IPS DF 4.7 (cell line): ENCODE measurements at regions not wholly inside any gene's neighbourhood (a gene's known extent, or its start where the extent isn't known, plus 50 kb on each side); places are given as distances from the start of the nearest gene placed in this dataset.

ENCODE experiments used
- DNase-seq: peaks from one replicate; pipeline ENCODE4 v3.0.0-alpha.2; 2013; ENCODE audit warnings: low spot score; ENCODE audit errors: extremely low read depth

DNA sequence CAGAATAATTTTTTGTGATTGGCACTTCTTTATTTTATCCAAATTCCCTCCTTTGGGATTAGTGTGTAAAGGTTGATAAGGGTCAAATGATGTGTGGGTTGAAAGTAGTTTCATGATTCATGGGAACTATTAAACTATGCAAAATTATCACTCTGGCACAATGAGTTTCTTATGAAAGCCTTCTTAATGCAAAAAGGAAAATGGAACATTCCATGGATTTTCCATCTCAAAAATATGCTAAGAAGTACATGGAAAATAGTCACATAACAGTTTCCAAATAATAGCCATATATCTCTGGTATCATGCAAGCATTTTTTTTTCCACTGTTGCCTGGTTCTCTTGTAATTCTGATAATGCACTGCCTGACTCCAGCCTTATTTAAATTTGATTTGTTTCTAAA, 639.7 kb downstream of the NR4A2 start:
- no peak for DNase-seq

DNA sequence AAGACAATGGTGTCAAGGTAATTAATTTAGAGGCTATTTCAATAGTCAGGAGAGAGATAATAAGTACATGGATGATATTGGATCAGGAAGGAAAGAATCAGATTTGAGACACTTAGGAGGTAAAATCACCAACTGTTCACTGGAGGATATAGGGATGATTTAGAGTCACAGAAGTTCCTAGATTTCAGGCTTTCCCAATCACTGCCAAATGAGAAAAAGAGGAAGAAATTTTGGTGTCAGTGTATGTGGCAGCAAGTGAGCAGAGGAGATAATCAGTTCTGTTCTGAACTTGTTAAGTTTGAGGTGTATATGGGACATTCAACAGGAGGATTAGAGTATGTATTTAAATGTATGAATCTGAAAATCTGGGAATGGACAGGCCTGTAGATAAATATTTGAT, 640.4 kb downstream of the NR4A2 start:
- DNase-seq = no peak

DNA sequence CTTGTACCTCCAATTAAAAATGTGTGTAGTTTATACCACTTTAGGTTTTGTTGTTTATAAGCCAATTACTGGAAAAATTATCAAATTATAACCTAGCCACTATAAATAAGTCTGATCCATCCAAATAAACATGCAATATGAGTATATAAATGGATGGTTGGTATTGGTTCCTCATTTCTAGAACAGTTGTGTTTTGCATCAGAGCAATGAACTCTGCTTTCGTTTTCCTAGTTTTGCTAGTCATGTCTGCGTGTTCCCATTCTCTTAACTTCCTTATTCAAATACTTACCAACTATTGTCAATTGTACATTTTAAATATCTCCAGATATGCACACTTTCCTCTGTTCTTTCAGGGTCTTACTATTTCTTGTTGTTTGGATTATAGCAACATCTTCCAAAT, 641.7 kb downstream of the NR4A2 start:
- DNase-seq = no peak

DNA sequence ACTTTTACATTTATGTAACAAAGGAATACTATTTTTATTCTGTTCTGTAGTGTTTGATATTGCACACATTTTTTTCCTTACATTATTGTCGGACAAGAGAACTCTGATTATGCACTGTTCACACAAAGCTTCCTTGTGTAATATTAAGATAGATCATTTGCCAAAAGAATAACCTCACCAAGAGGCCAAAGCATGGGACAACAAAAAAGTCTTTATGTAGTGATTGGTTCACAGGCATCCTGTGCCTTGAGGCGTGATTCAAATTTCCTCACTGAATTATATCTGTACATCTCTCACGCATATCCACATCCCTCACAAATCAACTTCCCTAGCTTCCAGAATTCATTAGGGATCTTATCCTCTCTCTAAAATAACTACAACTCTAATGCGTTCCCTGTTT, 642.7 kb downstream of the NR4A2 start:
- DNase-seq = no peak

DNA sequence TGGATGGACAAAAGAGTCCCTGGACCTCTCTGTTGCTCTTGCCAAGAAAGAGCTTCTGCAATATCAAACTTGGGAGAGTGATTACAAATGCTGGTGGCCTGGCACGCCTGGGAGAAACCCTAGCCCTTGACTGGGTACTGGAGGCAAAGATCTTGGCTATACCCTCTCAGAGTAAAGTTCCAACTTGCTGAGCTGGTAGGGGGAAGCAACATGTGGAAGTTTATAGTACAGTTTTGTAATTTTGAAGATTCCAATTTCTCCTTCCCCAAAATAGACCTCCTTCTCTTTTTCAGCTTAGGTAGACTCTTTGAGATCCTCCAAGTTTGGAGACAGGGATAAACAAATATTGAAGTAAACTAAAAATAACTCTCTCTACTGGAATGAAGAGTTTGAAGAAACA, 645.3 kb downstream of the NR4A2 start:
- no peak for DNase-seq

DNA sequence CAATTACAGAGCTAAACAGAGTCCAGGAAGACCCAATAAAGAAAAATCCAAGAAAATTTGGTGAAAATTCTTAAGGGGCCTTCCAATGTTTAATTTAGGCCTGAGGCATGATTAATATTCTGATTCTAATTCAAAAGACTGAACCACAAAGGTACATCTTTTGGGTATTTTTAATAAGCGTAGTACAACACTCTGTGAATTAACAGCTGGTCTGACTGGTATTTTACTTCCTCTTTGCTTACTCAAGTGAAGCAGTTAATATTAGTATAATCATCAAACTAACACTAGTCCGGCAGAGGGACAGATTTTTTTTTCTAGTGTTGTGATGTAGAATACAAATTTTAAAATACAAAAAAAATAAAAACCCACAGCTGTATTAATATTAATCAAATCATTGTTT, 652.9 kb downstream of the NR4A2 start:
- no peak for DNase-seq

DNA sequence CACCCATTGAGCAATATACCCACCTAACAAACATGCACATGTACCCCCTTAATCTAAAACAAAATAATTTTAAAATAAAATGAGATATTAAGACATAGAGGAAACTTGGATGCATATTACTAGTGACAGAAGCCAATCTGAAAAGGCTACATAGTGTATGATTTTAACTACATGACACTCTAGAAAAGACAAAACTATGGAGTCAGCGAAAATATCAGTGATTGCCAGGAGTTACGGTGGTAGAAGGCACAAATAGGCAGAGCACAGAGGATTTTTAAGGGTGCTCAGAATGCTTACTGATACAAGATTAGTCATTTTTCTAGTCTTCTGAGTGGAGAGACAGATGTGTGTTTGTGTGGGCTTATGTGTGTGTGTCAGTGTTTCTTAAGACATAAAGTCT, 656.6 kb downstream of the NR4A2 start:
- no peak for DNase-seq

DNA sequence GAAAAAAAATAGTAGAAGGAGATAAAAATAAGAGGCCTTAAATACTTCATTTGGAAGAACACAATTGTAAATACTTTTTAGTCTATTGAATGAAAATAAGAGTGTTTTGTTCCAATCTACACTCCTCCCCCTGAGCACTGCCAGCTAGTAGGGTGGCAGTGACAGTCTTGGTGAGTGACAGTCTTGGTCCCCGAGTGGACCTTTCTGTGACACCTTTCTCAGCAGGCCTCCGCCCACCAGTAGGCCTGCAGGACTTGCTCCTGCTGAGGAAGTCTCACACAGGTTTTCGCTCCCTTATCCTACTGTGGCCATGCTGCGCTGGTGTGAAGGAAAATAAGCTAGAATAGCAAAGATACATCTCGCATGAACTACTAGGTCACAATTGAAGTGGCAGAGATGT, 666.8 kb downstream of the NR4A2 start:
- DNase-seq = no peak

DNA sequence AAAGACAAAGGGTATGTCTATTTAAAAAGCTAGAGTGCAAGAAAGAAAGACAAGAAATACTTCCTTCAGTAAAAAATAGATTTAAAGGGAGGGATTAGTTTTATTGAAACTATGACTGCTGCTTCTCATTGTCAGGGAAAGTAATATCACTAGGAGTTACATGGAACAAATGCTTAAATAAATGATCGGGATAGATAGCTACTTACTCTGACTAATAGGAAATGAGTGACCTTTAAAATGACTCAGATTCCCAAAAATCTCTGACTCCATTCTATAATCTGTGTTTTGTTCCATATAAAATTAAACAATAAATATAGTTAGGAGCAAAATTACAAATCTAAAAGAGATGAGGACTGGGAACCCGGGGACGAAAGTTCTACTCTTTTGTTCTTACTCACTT, 669.3 kb downstream of the NR4A2 start:
- DNase-seq = no peak

DNA sequence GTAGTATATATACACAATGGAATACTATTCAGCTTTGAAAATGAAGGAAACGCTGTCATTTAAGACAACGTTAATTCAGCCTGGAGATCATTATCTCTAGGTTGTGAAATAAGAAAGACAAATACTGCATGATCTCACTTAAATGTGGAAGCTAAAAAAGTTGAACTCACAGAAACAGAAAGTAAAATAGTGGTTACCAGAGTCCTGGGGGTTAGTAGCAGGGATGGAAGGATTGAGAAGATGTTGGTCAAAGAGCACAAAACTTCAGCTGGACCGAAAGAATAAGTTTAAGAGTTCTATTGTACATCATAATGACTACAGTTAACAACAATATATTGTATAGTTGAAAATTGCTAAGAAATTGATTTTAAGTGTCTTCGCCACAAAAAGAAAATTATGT, 670.3 kb downstream of the NR4A2 start:
- no peak for DNase-seq

DNA sequence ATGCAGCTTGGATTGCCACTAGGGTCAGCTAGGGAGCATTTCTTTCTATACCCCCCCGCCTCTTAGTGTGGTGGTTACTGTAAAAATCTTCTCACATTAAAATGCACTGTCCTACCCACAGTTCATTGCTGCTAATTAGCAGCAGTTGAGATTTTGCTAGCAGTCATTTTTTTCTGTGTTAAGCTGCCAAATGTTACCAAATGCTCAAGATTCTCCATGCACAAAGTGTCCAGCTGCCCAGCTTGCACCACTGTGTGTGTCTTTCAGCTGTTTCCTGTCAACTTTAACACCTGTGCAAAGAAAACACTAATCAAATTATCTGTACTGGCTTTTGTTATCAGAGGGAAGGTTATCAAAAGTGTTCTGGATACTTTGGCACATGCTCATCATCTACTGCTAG, 679.3 kb downstream of the NR4A2 start:
- no peak for DNase-seq

DNA sequence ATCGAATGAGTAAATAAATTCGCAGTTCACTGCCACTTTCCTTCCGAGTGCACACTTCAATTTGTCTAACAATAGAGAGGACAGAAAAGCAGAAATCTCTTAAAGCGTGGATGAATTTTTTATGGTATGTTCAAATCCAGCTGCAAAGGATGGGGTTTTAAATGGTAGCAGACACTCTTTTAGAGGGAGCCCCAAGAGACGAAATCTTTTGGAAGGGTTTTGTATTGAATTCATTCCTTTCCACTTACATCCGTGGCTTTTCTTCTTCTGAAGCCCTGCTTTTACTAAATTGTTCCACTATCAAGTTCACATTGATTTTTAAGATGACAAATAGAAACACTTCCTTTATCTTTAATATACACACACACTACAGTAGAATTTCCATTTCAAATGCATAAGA, 680.7 kb downstream of the NR4A2 start:
- no peak for DNase-seq

DNA sequence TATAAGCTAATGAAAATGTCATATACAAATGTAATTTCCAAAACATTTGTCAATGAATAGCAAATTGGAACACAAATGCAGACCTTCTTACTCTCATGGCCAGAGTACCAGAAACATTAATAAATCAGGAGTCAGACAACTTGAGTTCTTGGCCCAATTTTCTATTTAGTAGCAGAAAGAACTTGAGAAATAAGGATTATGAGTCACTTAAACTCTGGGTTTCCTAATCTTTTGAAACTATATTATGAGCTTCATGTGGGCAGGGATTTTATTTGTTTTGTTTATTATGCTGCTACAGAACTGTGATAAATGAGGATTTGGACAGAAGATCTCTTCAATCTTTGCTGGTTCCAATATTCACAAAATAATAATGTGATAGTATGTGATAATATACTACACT, 686.7 kb downstream of the NR4A2 start:
- DNase-seq = no peak

DNA sequence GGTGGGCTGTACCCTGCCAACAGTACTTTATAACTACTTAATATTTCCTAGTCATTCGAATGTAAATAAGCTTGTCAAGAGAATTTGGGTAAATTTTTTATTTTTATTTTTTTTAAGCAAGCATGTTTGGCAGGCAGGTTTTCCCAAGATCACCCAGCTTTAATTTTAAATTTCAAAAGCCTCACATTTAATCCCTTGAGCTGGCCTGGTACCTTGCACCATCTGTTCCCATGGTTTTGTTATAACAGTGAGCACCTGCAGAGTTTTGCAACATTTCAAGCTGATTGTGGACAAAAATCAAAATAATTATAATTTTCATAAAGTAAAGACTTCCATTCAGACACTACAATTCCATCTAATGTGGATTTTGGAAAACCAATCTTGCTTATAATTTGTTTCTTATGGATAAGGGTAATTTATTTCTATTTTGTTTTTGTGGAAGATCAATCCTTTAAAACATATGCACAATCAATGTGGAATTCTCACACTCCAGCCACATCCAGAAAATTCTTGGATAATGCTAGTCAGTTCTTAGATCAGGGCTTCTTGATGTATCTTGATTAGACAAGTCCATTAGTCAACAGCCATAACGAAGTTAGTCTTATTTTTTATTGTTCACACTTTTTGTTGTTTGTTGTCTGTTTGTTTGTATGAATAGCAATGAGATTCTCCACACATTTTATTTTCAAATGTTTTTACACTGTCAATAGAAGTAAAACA, 689.3 kb downstream of the NR4A2 start:
- DNase-seq = no peak

DNA sequence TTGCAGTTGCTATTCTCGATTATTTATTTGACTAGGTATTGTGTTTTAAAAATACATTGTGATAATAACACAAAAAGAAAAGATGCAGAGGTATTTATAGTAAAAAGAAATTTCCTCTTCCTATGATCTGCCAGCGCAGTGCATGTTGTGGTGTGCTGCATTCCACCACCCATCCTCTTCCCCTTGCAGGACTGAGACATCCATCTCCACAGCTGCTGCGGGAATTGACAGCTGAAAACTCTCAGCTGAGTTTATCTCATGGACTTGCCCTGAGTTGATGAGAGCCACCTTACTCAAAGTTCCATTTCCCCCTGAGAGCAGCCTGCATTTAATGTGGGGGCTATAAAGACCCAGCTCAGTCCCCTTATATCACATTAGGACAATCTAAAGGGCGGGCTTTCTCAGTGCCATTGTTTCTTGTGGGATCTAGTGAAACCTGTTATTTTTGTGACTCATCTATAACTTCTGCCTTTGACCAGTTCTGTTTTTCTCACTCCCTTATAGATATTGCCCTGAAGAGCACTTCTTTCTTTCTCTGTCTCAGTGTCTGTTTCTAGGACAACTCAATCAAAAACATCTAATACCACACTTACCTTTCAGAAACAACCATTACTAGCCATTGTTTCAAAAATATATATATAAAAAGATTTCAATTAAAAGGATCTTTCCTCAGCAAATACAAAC, 698.5 kb downstream of the NR4A2 start:
- no peak for DNase-seq

DNA sequence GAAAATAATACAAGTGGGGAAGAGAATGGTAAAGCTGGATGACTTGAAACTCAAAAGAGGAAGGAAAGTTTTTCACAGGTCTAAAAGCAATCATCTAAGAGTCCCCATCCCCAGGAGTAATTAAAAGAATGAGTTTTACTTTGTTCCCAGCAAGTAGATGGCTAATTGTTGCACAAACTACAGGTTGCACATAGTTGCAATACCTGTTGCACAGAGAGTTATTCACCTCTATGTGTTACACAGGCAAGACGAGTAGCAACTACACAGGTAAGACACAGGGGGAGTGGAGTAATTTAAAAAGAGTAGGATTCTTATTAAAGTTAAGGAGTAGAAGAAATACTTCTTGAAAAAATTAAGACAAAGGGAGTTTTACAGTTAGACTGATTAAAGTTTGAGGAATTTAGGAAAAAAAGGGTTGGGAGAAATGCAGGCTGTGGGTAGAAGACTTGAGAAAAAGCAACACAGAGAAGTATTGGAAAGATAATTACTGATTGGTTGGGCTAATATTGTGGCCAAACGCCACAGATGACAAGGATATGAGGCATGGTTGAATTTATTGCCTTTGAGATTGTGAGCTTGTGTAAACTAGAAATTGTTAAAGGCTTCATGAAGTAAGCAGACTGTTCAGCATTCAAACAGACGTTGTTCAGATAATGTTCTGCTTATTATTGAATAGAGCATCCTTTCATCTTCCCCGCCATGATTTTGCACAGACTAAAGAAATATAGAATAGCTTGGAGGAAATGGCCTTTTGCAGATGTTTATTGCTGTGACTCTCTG, 699.3 kb downstream of the NR4A2 start:
- no peak for DNase-seq

DNA sequence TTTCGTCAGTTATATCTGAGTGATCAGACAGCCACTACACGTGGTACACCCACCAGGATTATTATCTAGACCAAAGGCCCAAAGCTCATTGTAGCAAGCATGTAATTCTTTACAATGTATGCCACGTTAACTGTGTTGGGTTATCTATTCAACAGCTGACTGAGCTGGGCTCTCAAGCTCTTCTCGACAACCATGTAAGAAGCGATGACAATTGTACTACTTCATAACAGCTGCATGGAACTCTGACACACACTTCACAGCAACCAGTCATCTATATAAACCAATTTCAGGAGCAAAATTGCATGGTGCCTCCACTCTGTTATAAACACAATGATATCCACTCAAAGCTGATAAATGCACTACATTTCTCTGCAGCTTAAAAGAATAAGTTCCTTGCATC, 701.8 kb downstream of the NR4A2 start:
- no peak for DNase-seq

DNA sequence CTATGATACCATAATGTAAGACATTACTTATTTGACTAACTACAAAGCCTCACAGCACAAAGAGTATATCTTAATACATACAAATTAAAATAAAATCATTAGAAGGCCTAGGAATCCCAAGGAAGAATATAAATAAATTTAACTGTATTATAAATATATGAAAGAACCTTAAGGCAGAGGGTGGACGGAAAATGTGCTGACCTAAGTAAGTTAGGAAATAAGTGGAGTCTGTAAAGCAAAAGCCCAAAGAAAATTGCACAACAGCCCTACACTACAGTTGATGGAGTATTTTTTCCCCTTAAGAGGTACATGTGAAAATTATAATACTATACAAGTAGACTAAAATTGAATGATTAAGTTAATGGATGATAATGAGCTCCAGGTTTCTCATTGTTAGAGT, 710.1 kb downstream of the NR4A2 start:
- DNase-seq = no peak

DNA sequence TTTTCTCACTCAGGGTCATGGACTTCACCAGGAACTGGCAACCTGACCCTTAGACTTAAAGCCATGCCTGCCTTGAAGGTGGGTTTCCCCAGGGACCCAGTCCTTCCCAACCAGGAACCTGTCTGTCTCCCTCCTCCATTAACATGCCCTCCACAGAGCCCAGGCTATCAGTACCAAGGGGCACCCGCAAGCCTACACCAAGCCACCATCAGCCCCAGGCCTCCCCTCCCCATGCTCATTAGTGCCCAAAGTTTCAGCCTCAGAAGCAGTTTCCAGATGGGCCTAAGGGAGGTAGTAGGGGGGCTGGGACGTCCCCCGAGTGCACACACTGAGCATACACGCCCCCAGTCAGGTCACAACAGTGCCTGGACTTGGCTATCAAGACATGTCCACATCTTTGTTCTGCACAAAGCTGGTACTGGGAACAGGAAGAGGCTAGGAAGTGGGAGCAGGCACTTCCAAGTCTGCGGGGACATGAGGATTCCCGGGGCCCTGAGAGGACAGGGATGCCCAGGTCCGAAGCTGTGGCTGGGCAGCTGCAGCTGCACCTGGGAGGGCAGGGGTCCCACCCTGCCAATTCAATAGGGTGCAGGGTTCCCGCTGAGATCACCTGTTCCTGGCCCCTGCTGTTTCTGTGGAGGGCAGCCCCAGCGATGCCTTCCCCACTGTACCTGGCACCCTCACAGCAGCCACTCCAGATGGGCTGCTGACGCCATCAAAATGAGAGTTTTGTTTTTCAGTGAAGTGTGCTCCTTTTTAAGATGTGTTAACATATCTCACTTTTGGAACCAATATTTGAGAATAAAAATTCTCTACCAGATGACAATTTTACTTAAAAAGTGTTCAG, 731.4 kb downstream of the NR4A2 start:
- no peak for DNase-seq

DNA sequence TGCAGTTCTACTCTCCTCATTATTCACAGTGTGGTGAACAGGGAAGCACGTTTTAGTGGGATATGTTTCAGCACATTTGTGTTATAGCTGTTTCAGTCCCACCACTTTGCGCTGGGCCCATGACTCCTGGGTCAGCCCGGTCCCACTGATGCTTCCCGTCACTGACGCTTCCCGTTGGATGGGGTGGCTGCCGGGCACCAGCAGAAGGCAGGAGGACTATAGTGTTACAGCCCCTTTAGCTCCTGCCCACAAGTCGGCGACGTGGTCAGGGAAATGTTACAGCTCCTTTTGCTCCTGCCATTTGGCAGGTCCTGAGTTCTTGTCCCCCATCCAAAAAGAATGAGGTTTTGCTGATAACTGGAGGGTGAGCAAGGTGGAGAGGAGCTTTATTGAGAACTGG, 732.2 kb downstream of the NR4A2 start:
- no peak for DNase-seq

DNA sequence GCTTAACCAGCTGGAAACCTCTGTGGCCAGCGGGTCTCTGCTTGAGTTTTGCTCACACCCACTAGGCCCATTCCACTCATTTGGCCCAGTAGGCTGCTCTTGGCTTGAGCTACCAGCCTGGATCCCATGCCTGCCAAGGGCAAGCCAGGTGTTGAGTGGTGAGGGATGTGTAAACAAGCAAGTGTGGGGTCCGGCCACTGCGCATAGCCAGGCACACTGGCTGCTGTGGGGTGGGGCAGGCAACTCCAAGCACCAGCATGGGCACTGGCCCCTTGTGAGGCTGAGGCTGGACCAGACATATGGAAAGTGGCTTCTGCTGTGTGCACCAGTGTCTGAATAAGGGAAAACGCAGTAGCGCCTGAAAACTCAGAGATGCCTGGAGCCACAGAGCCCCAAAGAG, 732.7 kb downstream of the NR4A2 start:
- no peak for DNase-seq
